HG03439 (cell line): ENCODE measurements at regions not wholly inside any gene's neighbourhood (a gene's known extent, or its start where the extent isn't known, plus 50 kb on each side); places are given as distances from the start of the nearest gene placed in this dataset.

Experiments
- ATAC-seq: cut with Tn5 transposase; IDR thresholded peaks from one replicate; pipeline ENCODE4 v1.9.1; 2021; ENCODE audit warnings: mild to moderate bottlenecking, moderate library complexity; ENCODE audit not compliant: unreplicated experiment

- ATAC-seq: no peak
These were observed 167.6 kb downstream of the RND3 start for GRCh38 chr2:150319658-150320555.

GRCh38 chr2:150319085-150319484 is 168.4 kb downstream of the RND3 start:
- no peak for ATAC-seq

GRCh38 chr2:150312271-150312670 is 175.2 kb downstream of the RND3 start:
- no peak for ATAC-seq

GRCh38 chr2:150309311-150310080 is 178.0 kb downstream of the RND3 start:
- no peak for ATAC-seq

GRCh38 chr2:150307258-150307657 is 180.2 kb downstream of the RND3 start:
- no peak for ATAC-seq

GRCh38 chr2:150303281-150303680 is 184.2 kb downstream of the RND3 start:
- no peak for ATAC-seq

GRCh38 chr2:150298571-150299305 is 188.7 kb downstream of the RND3 start:
- no peak for ATAC-seq

GRCh38 chr2:150296770-150297546 is 190.5 kb downstream of the RND3 start:
- ATAC-seq: no peak

- no peak for ATAC-seq
These were observed 191.9 kb downstream of the RND3 start for GRCh38 chr2:150295544-150295943.

GRCh38 chr2:150293771-150294170 is 193.7 kb downstream of the RND3 start:
- no peak for ATAC-seq

GRCh38 chr2:150292807-150293206 is 194.7 kb downstream of the RND3 start:
- no peak for ATAC-seq

GRCh38 chr2:150292192-150292591 is 195.3 kb downstream of the RND3 start:
- no peak for ATAC-seq

GRCh38 chr2:150286730-150287362 is 200.6 kb downstream of the RND3 start:
- no peak for ATAC-seq

GRCh38 chr2:150284116-150284515 is 203.4 kb downstream of the RND3 start:
- ATAC-seq: no peak

GRCh38 chr2:150282771-150283371 is 204.6 kb downstream of the RND3 start:
- ATAC-seq: no peak

- ATAC-seq: no peak
These were observed 205.1 kb downstream of the RND3 start for GRCh38 chr2:150282357-150282756.

GRCh38 chr2:150280231-150280630 is 207.2 kb downstream of the RND3 start:
- no peak for ATAC-seq

- no peak for ATAC-seq
These were observed 207.8 kb downstream of the RND3 start for GRCh38 chr2:150279686-150280085.

GRCh38 chr2:150276737-150277136 is 210.7 kb downstream of the RND3 start:
- ATAC-seq: no peak

GRCh38 chr2:150274108-150274507 is 213.4 kb downstream of the RND3 start:
- ATAC-seq: no peak
